ENCODE measurements at regions not wholly inside any gene's neighbourhood (a gene's known extent, or its start where the extent isn't known, plus 50 kb on each side); places are given as distances from the start of the nearest gene placed in this dataset.

DNA sequence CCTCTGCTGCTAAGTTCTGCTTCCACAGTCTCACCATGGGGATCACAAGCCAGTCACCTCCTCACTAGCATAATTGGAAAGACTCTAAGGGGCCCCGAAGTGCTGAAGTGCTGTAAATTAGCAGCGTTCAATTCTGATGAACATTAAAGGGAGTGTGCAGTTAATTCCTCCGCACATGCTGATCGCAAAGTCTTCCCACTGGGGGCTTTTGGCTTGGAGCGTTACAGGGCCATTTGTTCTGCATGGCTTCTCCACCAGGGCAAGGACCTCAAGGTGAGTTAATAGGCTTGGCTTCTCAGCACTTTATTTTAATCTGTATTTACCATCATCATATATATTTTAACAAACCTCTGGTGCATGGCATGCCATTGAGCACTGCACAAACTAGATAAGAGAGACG lies 216.3 kb upstream of the PARD3B start:
- DNase-seq = no peak
- Histone ChIP-seq H3F3A (ENCODE audit: insufficient read depth, low read length) (no peaks in the 10 kb centered on the region), H3K9me2 (replicated peaks; ENCODE audit: insufficient read depth, low read length) (no peaks in the 10 kb centered on the region), H4K20me1 (ENCODE audit: insufficient read depth, low read length) (no peaks in the 10 kb centered on the region), H3K4me3 (ENCODE audit: low read length) (no peak overlapping the region), H3K4me1 (ENCODE audit: low read length) (no peaks in the 10 kb centered on the region), H2AFZ (ENCODE audit: low read length) (no peak overlapping the region), H3K9me3 (replicated peaks; ENCODE audit: insufficient read depth, low read length) (no peaks in the 10 kb centered on the region), H3K9ac (ENCODE audit: low read length) (no peak overlapping the region), H3K27me3 (replicated peaks; ENCODE audit: insufficient read depth, low read length) (no peaks in the 10 kb centered on the region), H3K79me2 (ENCODE audit: low read length) (no peaks in the 10 kb centered on the region), H3K27ac (ENCODE audit: low read length) (no peak overlapping the region), H3K36me3 (replicated peaks; ENCODE audit: insufficient read depth, low read length) (no peaks in the 10 kb centered on the region), H3K4me2 (ENCODE audit: low read depth, low read length) (no peak overlapping the region)
- TF ChIP-seq, protein P1, sequence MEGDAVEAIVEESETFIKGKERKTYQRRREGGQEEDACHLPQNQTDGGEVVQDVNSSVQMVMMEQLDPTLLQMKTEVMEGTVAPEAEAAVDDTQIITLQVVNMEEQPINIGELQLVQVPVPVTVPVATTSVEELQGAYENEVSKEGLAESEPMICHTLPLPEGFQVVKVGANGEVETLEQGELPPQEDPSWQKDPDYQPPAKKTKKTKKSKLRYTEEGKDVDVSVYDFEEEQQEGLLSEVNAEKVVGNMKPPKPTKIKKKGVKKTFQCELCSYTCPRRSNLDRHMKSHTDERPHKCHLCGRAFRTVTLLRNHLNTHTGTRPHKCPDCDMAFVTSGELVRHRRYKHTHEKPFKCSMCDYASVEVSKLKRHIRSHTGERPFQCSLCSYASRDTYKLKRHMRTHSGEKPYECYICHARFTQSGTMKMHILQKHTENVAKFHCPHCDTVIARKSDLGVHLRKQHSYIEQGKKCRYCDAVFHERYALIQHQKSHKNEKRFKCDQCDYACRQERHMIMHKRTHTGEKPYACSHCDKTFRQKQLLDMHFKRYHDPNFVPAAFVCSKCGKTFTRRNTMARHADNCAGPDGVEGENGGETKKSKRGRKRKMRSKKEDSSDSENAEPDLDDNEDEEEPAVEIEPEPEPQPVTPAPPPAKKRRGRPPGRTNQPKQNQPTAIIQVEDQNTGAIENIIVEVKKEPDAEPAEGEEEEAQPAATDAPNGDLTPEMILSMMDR (IDR thresholded peaks at IDR 0.05; ENCODE audit: low read length) = no peak
- no peak for TF ChIP-seq EZH2phosphoT487 (IDR thresholded peaks at IDR 0.05; ENCODE audit: low read length)
- no peak for TF ChIP-seq EZH2 (optimal IDR thresholded peaks at IDR 0.05; ENCODE audit: low read depth, low read length)

DNA sequence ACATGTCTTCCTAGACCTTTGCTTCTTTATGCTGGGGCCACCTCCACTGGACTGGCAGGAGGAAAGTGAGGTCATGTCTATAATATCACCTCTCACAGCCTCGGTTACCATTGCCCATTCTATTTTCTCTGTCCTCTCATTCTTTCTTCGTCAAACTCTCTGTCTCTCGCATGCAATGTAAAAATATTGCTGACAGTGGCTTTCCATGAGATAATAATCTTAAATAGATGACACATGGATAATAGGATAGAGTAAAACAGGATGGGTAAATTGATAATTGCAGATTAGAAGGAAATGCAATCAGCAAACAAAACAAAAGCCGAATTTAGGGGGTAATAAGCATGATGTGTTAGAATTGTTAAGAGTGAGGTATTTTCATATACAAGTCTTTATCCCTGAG lies 215.7 kb upstream of the PARD3B start:
- no peak for TF ChIP-seq EZH2 (optimal IDR thresholded peaks at IDR 0.05; ENCODE audit: low read depth, low read length)
- TF ChIP-seq EZH2phosphoT487 (IDR thresholded peaks at IDR 0.05; ENCODE audit: low read length) = no peak
- TF ChIP-seq, protein P1 (IDR thresholded peaks at IDR 0.05; ENCODE audit: low read length) = no peak
- no peak for DNase-seq
- no peaks in the 10 kb centered on the region for H3K27me3 ChIP-seq (replicated peaks; ENCODE audit: insufficient read depth, low read length)
- H3K27ac ChIP-seq (ENCODE audit: low read length) = no peak overlapping the region
- H2AFZ ChIP-seq (ENCODE audit: low read length) = no peak overlapping the region
- H3K9me2 ChIP-seq (replicated peaks; ENCODE audit: insufficient read depth, low read length) = no peaks in the 10 kb centered on the region
- no peaks in the 10 kb centered on the region for H3K36me3 ChIP-seq (replicated peaks; ENCODE audit: insufficient read depth, low read length)
- H3K4me3 ChIP-seq (ENCODE audit: low read length) = no peak overlapping the region
- H3K4me2 ChIP-seq (ENCODE audit: low read depth, low read length) = no peak overlapping the region
- H3K4me1 ChIP-seq (ENCODE audit: low read length) = no peaks in the 10 kb centered on the region
- no peaks in the 10 kb centered on the region for H3K9me3 ChIP-seq (replicated peaks; ENCODE audit: insufficient read depth, low read length)
- no peaks in the 10 kb centered on the region for H4K20me1 ChIP-seq (ENCODE audit: insufficient read depth, low read length)
- no peaks in the 10 kb centered on the region for H3K79me2 ChIP-seq (ENCODE audit: low read length)
- H3K9ac ChIP-seq (ENCODE audit: low read length) = no peak overlapping the region
- H3F3A ChIP-seq (ENCODE audit: insufficient read depth, low read length) = no peaks in the 10 kb centered on the region

DNA sequence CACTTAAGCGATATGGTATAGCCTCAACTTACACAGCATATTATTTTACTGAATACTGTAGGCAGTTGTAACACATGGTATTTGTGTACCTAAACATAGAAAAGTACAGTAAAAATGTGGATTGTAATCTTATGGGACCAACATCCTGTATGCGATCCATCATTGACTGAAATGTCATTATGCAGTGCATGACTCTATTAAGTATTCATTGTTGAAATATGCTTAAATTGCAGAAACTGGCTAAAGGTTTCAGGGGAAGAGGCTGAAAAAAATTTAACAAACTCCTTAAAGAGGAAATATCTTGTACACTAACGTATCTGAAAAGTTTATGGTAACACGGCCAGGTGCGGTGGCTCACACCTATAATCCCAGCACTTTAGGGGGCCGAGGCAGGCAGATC lies 214.1 kb upstream of the PARD3B start:
- no peaks in the 10 kb centered on the region for H3K9me3 ChIP-seq (replicated peaks; ENCODE audit: insufficient read depth, low read length)
- H3F3A ChIP-seq (ENCODE audit: insufficient read depth, low read length) = no peaks in the 10 kb centered on the region
- H3K4me2 ChIP-seq (ENCODE audit: low read depth, low read length) = no peak overlapping the region
- H3K4me1 ChIP-seq (ENCODE audit: low read length) = no peaks in the 10 kb centered on the region
- no peak overlapping the region for H2AFZ ChIP-seq (ENCODE audit: low read length)
- DNase-seq = no peak
- H3K9ac ChIP-seq (ENCODE audit: low read length) = no peak overlapping the region
- no peaks in the 10 kb centered on the region for H3K27me3 ChIP-seq (replicated peaks; ENCODE audit: insufficient read depth, low read length)
- H3K79me2 ChIP-seq (ENCODE audit: low read length) = no peaks in the 10 kb centered on the region
- H3K9me2 ChIP-seq (replicated peaks; ENCODE audit: insufficient read depth, low read length) = no peaks in the 10 kb centered on the region
- H3K27ac ChIP-seq (ENCODE audit: low read length) = no peak overlapping the region
- no peaks in the 10 kb centered on the region for H3K36me3 ChIP-seq (replicated peaks; ENCODE audit: insufficient read depth, low read length)
- no peak overlapping the region for H3K4me3 ChIP-seq (ENCODE audit: low read length)
- TF ChIP-seq, protein P1 (IDR thresholded peaks at IDR 0.05; ENCODE audit: low read length) = no peak
- no peak for TF ChIP-seq EZH2phosphoT487 (IDR thresholded peaks at IDR 0.05; ENCODE audit: low read length)
- no peak for TF ChIP-seq EZH2 (optimal IDR thresholded peaks at IDR 0.05; ENCODE audit: low read depth, low read length)
- H4K20me1 ChIP-seq (ENCODE audit: insufficient read depth, low read length) = no peaks in the 10 kb centered on the region
